ENCODE measurements at regions not wholly inside any gene's neighbourhood (a gene's known extent, or its start where the extent isn't known, plus 50 kb on each side); places are given as distances from the start of the nearest gene placed in this dataset.

- TF ChIP-seq CTCF (IDR thresholded peaks at IDR 0.05; ENCODE audit: low read depth, low read length) (no peak), EZH2phosphoT487 (IDR thresholded peaks at IDR 0.05; ENCODE audit: low read depth) (no peak)
Measured at GRCh38 chr12:98060411-98060810, 455.0 kb upstream of the TMPO start.

Measured in OCI-LY3 (cell line).